ENCODE measurements at regions not wholly inside any gene's neighbourhood (a gene's known extent, or its start where the extent isn't known, plus 50 kb on each side); places are given as distances from the start of the nearest gene placed in this dataset.

- ChIA-PET CTCF (interaction anchor here (0.8 kb wide), 1 partner anchor 91 kb away, joined by 4 read pairs; no protein-coding TSS in a partner anchor), POLR2A (no interaction called here)
- no peak for DNase-seq (ENCODE audit: low spot score)
- TF ChIP-seq ZNF423 (CRISPR knock-in tag; IDR thresholded peaks at IDR 0.05) (no peak), ATF2 (CRISPR knock-in tag; IDR thresholded peaks at IDR 0.05; ENCODE audit: borderline replicate concordance, low read depth) (no peak), USF1 (CRISPR knock-in tag; IDR thresholded peaks at IDR 0.05) (no peak), TCF7 (CRISPR knock-in tag; IDR thresholded peaks at IDR 0.05; ENCODE audit: low read depth) (no peak), RELA (CRISPR knock-in tag; IDR thresholded peaks at IDR 0.05; ENCODE audit: borderline replicate concordance) (no peak), ZNF281 (CRISPR knock-in tag; IDR thresholded peaks at IDR 0.05) (no peak), ATF3 (CRISPR knock-in tag; conservative IDR thresholded peaks at IDR 0.05) (no peak), RORB (CRISPR knock-in tag; IDR thresholded peaks at IDR 0.05) (no peak), ZNF263 (CRISPR knock-in tag; IDR thresholded peaks at IDR 0.05; ENCODE audit: low read depth) (no peak), NR1H2 (CRISPR knock-in tag; IDR thresholded peaks at IDR 0.05) (no peak)
- H3K27me3 Mint-ChIP-seq (ENCODE audit: low read depth): no peaks in the 10 kb centered on the region
- no peak overlapping the region for H3K27ac Mint-ChIP-seq
- H3K4me1 Mint-ChIP-seq: peaks cover 17% of the 10 kb centered on the region
- ATAC-seq: no peak
- no peaks in the 10 kb centered on the region for H3K36me3 Mint-ChIP-seq
- 0 out of 2 replicates have a peak, but pooled peaks cover 4% of the 10 kb centered on the region for H3K9me3 Mint-ChIP-seq
- no peak overlapping the region for H3K4me3 Mint-ChIP-seq
Observed at GRCh38 chr19:28126135-28126898, 1086.6 kb downstream of the UQCRFS1 start.

- H3K36me3 Mint-ChIP-seq: no peaks in the 10 kb centered on the region
- H3K27ac Mint-ChIP-seq: no peak overlapping the region
- POLR2A ChIA-PET: no interaction called here
- CTCF ChIA-PET: no interaction called here
- H3K27me3 Mint-ChIP-seq (ENCODE audit: low read depth): no peaks in the 10 kb centered on the region
- DNase-seq (ENCODE audit: low spot score) (no peak), ATAC-seq (no peak)
- H3K4me3 Mint-ChIP-seq: no peak overlapping the region
- TF ChIP-seq MYBL2 (CRISPR knock-in tag; IDR thresholded peaks at IDR 0.05) (no peak), ZNF532 (CRISPR knock-in tag; IDR thresholded peaks at IDR 0.05; ENCODE audit: borderline replicate concordance) (no peak), MXD4 (CRISPR knock-in tag; IDR thresholded peaks at IDR 0.05; ENCODE audit: borderline replicate concordance) (no peak), ARID4B (CRISPR knock-in tag; IDR thresholded peaks at IDR 0.05; ENCODE audit: borderline replicate concordance) (no peak), NR2C2 (CRISPR knock-in tag; IDR thresholded peaks at IDR 0.05) (no peak)
- H3K9me3 Mint-ChIP-seq: 0 out of 2 replicates have a peak, but pooled peaks cover 4% of the 10 kb centered on the region
- H3K4me1 Mint-ChIP-seq: no peaks in the 10 kb centered on the region
Observed at GRCh38 chr19:28122734-28123133, 1090.2 kb downstream of the UQCRFS1 start.

Measured in WTC11 (cell line).